ENCODE measurements at regions not wholly inside any gene's neighbourhood (a gene's known extent, or its start where the extent isn't known, plus 50 kb on each side); places are given as distances from the start of the nearest gene placed in this dataset.

- H3K4me3 ChIP-seq (ENCODE audit: low read length): no peak overlapping the region
- no peak for DNase-seq (ENCODE audit: low read depth)
- TF ChIP-seq, protein P1, sequence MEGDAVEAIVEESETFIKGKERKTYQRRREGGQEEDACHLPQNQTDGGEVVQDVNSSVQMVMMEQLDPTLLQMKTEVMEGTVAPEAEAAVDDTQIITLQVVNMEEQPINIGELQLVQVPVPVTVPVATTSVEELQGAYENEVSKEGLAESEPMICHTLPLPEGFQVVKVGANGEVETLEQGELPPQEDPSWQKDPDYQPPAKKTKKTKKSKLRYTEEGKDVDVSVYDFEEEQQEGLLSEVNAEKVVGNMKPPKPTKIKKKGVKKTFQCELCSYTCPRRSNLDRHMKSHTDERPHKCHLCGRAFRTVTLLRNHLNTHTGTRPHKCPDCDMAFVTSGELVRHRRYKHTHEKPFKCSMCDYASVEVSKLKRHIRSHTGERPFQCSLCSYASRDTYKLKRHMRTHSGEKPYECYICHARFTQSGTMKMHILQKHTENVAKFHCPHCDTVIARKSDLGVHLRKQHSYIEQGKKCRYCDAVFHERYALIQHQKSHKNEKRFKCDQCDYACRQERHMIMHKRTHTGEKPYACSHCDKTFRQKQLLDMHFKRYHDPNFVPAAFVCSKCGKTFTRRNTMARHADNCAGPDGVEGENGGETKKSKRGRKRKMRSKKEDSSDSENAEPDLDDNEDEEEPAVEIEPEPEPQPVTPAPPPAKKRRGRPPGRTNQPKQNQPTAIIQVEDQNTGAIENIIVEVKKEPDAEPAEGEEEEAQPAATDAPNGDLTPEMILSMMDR (conservative IDR thresholded peaks at IDR 0.05; ENCODE audit: low read depth, low read length): no peak
Measured at GRCh38 chr2:48165070-48165753, 149.3 kb upstream of the FOXN2 start.

DNA sequence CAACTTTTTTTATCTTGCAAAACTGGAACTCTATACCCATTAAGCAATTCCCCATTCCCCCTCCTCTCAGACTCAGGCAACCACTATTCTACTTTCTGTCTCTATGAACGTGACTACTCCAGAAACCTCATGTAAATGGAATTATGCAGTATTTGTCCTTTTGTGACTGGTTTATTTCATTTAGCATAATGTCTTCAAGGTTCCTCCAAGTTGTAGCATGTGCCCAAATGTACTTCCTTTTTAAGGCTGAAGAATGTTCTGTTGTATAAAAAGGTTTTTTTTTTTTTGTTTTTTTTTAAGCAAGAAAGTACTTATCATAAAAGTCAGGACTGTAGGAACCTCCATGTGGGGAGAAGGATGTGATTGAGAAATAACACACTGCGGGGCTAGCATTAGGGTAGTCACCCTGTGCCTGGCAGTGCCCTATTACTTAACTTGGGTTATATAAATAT is 145.3 kb upstream of the FOXN2 start:
- H3K4me3 ChIP-seq (ENCODE audit: low read length): no peak overlapping the region
- TF ChIP-seq, protein P1 (conservative IDR thresholded peaks at IDR 0.05; ENCODE audit: low read depth, low read length): no peak
- no peak for DNase-seq (ENCODE audit: low read depth)

- DNase-seq (ENCODE audit: low read depth): no peak
- TF ChIP-seq, protein P1 (conservative IDR thresholded peaks at IDR 0.05; ENCODE audit: low read depth, low read length): no peak
- H3K4me3 ChIP-seq (ENCODE audit: low read length): no peak overlapping the region
Measured at GRCh38 chr2:48170281-48170680, 144.2 kb upstream of the FOXN2 start.

DNA sequence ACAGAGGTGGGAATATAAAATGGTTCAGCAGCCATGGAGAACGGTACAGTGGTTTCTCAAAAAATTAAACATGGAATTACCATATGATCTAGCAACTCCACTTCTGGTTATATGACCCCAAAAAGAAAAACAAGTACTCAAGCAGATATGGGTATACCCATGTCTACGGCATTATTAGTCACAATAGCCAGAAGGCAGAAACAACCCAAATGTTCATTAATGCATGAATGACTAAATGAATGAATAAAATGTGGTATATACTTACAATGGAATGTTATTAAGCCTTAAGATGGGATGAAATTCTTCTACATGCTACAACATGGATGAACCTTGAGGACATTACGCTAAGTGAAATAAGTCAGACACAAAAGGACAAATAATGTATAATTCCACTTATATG is 141.3 kb upstream of the FOXN2 start:
- DNase-seq (ENCODE audit: low read depth): no peak
- H3K4me3 ChIP-seq (ENCODE audit: low read length): no peak overlapping the region
- TF ChIP-seq, protein P1 (conservative IDR thresholded peaks at IDR 0.05; ENCODE audit: low read depth, low read length): no peak

- DNase-seq (ENCODE audit: low read depth): no peak
- TF ChIP-seq, protein P1 (conservative IDR thresholded peaks at IDR 0.05; ENCODE audit: low read depth, low read length): no peak
Measured at GRCh38 chr2:48174503-48174902, 140.0 kb upstream of the FOXN2 start.

GRCh38 chr2:48175254-48175653 is 139.2 kb upstream of the FOXN2 start:
- peak; percentile 6 for DNase-seq (ENCODE audit: low read depth)
- TF ChIP-seq, protein P1 (conservative IDR thresholded peaks at IDR 0.05; ENCODE audit: low read depth, low read length): no peak

More at GRCh38 chr2:48174503-48174902, 140.0 kb upstream of the FOXN2 start:
- no peak overlapping the region for H3K4me3 ChIP-seq (ENCODE audit: low read length)

DNA sequence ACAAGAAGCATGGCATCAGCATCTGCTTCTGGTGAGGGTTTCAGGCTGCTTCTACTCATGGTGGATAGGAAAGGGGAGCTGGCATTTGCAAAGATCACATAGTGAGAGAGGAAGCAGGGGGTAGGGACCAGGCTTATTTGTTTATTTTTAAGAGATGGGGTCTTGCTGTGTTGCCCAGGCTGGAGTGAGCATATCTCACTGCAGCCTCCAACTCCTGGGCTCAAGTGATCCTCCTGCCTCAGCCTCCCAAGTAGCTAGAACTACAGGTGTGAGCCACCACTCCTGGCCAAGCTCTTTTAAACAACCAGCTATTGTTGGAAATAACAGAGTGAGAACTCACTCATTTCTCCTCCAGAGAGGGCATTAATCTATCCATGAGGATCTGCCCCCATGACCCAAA is 138.8 kb upstream of the FOXN2 start:
- DNase-seq (ENCODE audit: low read depth): no peak
- no peak overlapping the region for H3K4me3 ChIP-seq (ENCODE audit: low read length)
- TF ChIP-seq, protein P1 (conservative IDR thresholded peaks at IDR 0.05; ENCODE audit: low read depth, low read length): no peak

More at GRCh38 chr2:48175254-48175653, 139.2 kb upstream of the FOXN2 start:
- no peak overlapping the region for H3K4me3 ChIP-seq (ENCODE audit: low read length)

All from retinal pigment epithelial cell (primary cell).